ENCODE measurements at regions not wholly inside any gene's neighbourhood (a gene's known extent, or its start where the extent isn't known, plus 50 kb on each side); places are given as distances from the start of the nearest gene placed in this dataset.

- Histone ChIP-seq H3K9ac (no peak overlapping the region), H3K4me3 (no peak overlapping the region), H3K4me2 (ENCODE audit: unreplicated experiment) (no peak overlapping the region), H3K79me2 (ENCODE audit: insufficient read depth) (no peaks in the 10 kb centered on the region), H3K9me2 (ENCODE audit: insufficient read depth) (no peaks in the 10 kb centered on the region; the same call in 1 of the 2 replicates), H4K20me1 (ENCODE audit: insufficient read depth) (no peaks in the 10 kb centered on the region), H2AFZ (no peak overlapping the region), H3K4me1 (ENCODE audit: insufficient read depth) (no peaks in the 10 kb centered on the region), H3K27ac (no peak overlapping the region), H3K27me3 (replicated peaks; ENCODE audit: insufficient read depth) (no peaks in the 10 kb centered on the region), H3K9me3 (ENCODE audit: low read depth) (no peaks in the 10 kb centered on the region), H3K36me3 (ENCODE audit: low read depth) (no peaks in the 10 kb centered on the region), H3F3A (ENCODE audit: insufficient read depth) (no peaks in the 10 kb centered on the region)
- no peak for TF ChIP-seq EZH2phosphoT487 (IDR thresholded peaks at IDR 0.05; ENCODE audit: insufficient read depth, low read depth)
- TF ChIP-seq EZH2 (IDR thresholded peaks at IDR 0.05; ENCODE audit: insufficient read depth, poor library complexity, severe bottlenecking) = no peak
- WGBS, 2 experiments (ENCODE audit: low coverage in 1 of 2, low lambda C conversion rate in 2 of 2, missing lambda C conversion rate in 2 of 2) = 93 to 94% methylated on average over 5 of the region's 5 CpGs
- in situ Hi-C loops (cut with MboI) = no loop called here
- DNase-seq = no peak
Observed at GRCh38 chr2:18643326-18644114, 54.2 kb upstream of the NT5C1B start.

- H2AFZ ChIP-seq = no peak overlapping the region
- no peaks in the 10 kb centered on the region for H3K79me2 ChIP-seq (ENCODE audit: insufficient read depth)
- H3K4me2 ChIP-seq (ENCODE audit: unreplicated experiment) = no peak overlapping the region
- no peaks in the 10 kb centered on the region; the same call in 1 of the 2 replicates for H3K9me2 ChIP-seq (ENCODE audit: insufficient read depth)
- no peak for DNase-seq
- no peak overlapping the region for H3K4me3 ChIP-seq
- peaks cover 7% of the 10 kb centered on the region for H3K9me3 ChIP-seq (ENCODE audit: low read depth)
- in situ Hi-C loops (cut with MboI) = no loop called here
- no peaks in the 10 kb centered on the region for H3F3A ChIP-seq (ENCODE audit: insufficient read depth)
- H3K27me3 ChIP-seq (replicated peaks; ENCODE audit: insufficient read depth) = no peaks in the 10 kb centered on the region
- H4K20me1 ChIP-seq (ENCODE audit: insufficient read depth) = no peaks in the 10 kb centered on the region
- no peak overlapping the region for H3K27ac ChIP-seq
- H3K4me1 ChIP-seq (ENCODE audit: insufficient read depth) = no peaks in the 10 kb centered on the region
- TF ChIP-seq EZH2 (IDR thresholded peaks at IDR 0.05; ENCODE audit: insufficient read depth, poor library complexity, severe bottlenecking) (no peak), EZH2phosphoT487 (IDR thresholded peaks at IDR 0.05; ENCODE audit: insufficient read depth, low read depth) (no peak)
- H3K9ac ChIP-seq = no peak overlapping the region
- H3K36me3 ChIP-seq (ENCODE audit: low read depth) = no peaks in the 10 kb centered on the region
Observed at GRCh38 chr2:18641823-18642222, 52.5 kb upstream of the NT5C1B start.

GRCh38 chr2:18639756-18640453 lies 50.5 kb upstream of the NT5C1B start:
- DNase-seq = no peak
- Histone ChIP-seq H3K9me3 (ENCODE audit: low read depth) (peaks cover 7% of the 10 kb centered on the region), H3F3A (ENCODE audit: insufficient read depth) (no peaks in the 10 kb centered on the region), H3K27ac (no peak overlapping the region), H3K27me3 (replicated peaks; ENCODE audit: insufficient read depth) (no peaks in the 10 kb centered on the region), H4K20me1 (ENCODE audit: insufficient read depth) (no peaks in the 10 kb centered on the region), H3K4me3 (no peak overlapping the region), H3K9ac (no peak overlapping the region), H3K4me2 (ENCODE audit: unreplicated experiment) (no peak overlapping the region), H3K9me2 (ENCODE audit: insufficient read depth) (no peaks in the 10 kb centered on the region), H3K36me3 (ENCODE audit: low read depth) (no peaks in the 10 kb centered on the region), H3K79me2 (ENCODE audit: insufficient read depth) (no peaks in the 10 kb centered on the region), H2AFZ (no peak overlapping the region), H3K4me1 (ENCODE audit: insufficient read depth) (no peaks in the 10 kb centered on the region)
- no peak for TF ChIP-seq EZH2phosphoT487 (IDR thresholded peaks at IDR 0.05; ENCODE audit: insufficient read depth, low read depth)
- no peak for TF ChIP-seq EZH2 (IDR thresholded peaks at IDR 0.05; ENCODE audit: insufficient read depth, poor library complexity, severe bottlenecking)
- 89 to 90% methylated on average over 8 of the region's 8 CpGs for WGBS, 2 experiments (ENCODE audit: low coverage in 1 of 2, low lambda C conversion rate in 2 of 2, missing lambda C conversion rate in 2 of 2)
- in situ Hi-C loops (cut with MboI) = no loop called here
